GM10266 (cell line): ENCODE measurements at regions not wholly inside any gene's neighbourhood (a gene's known extent, or its start where the extent isn't known, plus 50 kb on each side); places are given as distances from the start of the nearest gene placed in this dataset.

Source experiments
- DNase-seq: peaks from one replicate; pipeline ENCODE4 v3.0.0; 2012; ENCODE audit errors: extremely low spot score
- TF ChIP-seq, protein P1 (sequence below): IDR thresholded peaks from 2 replicates; pipeline ENCODE4 v1.5.1; 2012; ENCODE audit warnings: mild to moderate bottlenecking, low read depth; ENCODE audit not compliant: control insufficient read depth, insufficient read depth; ENCODE audit errors: missing control alignments

DNA sequence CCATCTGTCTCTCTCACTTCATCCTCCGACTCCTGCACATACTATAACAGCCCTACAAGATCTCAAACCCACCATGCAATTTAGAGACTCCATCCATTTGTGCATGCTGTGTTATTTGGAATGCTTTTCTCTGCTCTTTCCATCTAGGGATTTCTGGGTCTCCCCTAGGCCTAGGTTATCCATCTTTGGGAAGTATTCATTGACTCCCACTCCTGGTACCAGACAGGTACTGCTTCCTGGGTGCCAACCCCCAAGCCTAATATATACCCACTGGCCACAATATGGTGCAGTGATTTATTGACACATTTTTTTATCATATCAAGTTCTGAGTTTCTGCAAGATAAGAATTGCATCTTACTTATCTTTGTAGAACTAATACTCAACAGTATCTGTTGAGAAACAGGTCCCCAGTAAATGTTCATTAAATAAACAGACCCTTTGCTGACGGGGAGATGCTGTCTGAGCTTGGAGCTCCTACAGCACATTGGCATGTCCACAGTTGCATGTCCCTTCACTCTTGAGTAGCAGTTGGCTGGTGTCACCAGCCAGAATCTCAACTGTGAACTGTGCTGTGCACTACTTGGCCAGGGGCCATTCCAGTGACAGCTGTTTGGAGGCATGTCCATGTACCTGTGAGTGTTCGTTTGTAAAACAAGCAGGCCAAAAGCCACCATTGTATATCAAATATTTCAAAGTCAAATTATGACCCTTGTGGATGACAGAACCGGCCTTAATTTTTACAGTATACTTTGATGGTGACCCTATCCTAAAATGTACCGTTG, 223.3 kb upstream of the NFE2L3 start:
- no peak for DNase-seq
- TF ChIP-seq, protein P1, sequence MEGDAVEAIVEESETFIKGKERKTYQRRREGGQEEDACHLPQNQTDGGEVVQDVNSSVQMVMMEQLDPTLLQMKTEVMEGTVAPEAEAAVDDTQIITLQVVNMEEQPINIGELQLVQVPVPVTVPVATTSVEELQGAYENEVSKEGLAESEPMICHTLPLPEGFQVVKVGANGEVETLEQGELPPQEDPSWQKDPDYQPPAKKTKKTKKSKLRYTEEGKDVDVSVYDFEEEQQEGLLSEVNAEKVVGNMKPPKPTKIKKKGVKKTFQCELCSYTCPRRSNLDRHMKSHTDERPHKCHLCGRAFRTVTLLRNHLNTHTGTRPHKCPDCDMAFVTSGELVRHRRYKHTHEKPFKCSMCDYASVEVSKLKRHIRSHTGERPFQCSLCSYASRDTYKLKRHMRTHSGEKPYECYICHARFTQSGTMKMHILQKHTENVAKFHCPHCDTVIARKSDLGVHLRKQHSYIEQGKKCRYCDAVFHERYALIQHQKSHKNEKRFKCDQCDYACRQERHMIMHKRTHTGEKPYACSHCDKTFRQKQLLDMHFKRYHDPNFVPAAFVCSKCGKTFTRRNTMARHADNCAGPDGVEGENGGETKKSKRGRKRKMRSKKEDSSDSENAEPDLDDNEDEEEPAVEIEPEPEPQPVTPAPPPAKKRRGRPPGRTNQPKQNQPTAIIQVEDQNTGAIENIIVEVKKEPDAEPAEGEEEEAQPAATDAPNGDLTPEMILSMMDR: no peak

DNA sequence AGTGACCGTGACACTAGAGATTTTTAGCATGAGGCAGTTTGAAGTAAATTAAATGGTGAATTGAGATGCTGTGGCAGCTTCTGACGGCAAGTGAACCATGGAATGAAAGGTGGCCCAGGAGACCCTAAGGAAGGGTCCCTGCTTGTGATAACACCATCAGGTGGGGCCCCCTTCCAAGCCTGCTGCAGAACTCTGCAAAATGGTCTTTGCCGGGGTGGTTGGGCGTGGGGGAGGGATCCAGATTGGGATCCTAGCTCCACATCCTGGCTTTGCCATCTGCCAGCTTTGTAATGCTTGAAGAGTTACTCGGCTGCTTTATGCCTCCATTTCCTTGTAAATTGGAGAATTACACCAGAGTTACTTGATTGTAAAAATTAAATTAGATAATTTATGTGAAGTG, 222.6 kb upstream of the NFE2L3 start:
- DNase-seq: no peak
- TF ChIP-seq, protein P1: no peak

- no peak for DNase-seq
- TF ChIP-seq, protein P1: no peak
Measured at GRCh38 chr7:25930492-25931048, 221.4 kb upstream of the NFE2L3 start.

- DNase-seq: no peak
- TF ChIP-seq, protein P1: no peak
Measured at GRCh38 chr7:25931156-25931555, 220.8 kb upstream of the NFE2L3 start.

DNA sequence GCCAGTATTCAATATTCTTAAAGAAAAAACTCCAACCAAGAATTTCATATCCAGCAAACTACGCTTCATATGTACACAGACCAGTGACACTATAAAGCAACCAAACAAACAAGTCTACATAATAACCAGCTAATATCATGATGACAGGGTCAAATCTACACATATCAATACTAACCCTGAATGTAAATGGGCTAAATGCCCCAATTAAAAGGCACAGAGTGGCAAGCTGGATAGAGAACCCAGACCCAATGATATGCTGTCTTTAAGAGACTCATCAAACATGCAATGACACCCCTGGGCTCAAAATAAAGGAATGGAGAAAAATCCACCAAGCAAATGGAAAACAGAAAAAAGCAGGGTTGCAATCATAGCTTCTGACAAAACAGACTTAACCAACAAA, 218.1 kb upstream of the NFE2L3 start:
- TF ChIP-seq, protein P1: no peak
- no peak for DNase-seq

DNA sequence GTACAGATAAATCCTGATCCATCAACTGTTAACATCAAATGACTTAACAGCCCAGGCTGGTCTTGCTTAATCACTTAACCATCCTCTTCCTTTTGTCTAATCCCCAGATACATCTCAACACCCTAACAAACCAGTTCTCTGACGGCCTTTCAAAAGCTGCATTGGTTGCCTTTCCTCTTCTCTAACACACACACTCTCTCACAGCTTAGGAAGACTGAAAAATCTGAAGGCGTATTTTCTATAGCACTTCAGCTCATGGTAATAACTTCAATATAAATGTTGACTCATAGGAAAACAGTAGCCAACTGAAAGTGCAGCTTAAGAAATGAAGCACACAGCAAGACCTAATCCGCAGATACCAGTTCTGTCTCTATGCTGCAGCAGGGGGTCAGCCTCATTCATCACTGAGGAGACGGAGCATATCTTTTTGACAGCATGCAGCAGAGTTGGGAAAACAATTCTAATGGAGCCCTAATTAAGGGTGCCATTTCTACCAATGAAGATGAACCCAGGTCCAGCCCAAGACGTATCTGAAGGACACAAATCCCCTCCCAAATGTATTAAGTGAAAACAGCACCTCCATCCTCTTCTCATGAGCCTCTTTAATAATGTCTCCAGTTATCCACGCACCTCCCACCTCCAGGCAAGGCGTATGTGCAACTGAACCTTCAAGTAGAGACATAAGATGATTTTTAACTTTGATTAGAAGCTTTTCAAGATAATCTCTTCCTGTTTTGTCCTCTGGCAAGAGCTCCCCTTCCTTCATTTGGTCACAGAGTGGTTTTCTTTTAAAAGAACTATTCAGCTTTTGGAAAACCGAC, 211.7 kb upstream of the NFE2L3 start:
- DNase-seq: no peak
- TF ChIP-seq, protein P1: no peak
